Glutamatergic neuron (in vitro differentiated cells): ENCODE measurements at regions not wholly inside any gene's neighbourhood (a gene's known extent, or its start where the extent isn't known, plus 50 kb on each side); places are given as distances from the start of the nearest gene placed in this dataset.
A peak's percentile ranks its signal among the peaks of the same experiment; 100 is the strongest.

ENCODE experiments used
- DNase-seq: peaks from one replicate; pipeline ENCODE4 v3.0.0; 2022
- H3K27ac Mint-ChIP-seq: one replicate; pipeline ENCODE4 v1.8.0; 2020; ENCODE audit warnings: mild to moderate bottlenecking, mixed read lengths, inconsistent platforms; ENCODE audit not compliant: unreplicated experiment
- H3K27me3 Mint-ChIP-seq: one replicate; pipeline ENCODE4 v1.8.0; 2020; ENCODE audit warnings: mild to moderate bottlenecking, moderate library complexity, mixed read lengths, inconsistent platforms; ENCODE audit not compliant: unreplicated experiment
- H3K36me3 Mint-ChIP-seq: one replicate; pipeline ENCODE4 v1.8.0; 2020; ENCODE audit warnings: mild to moderate bottlenecking, mixed read lengths, inconsistent platforms; ENCODE audit not compliant: unreplicated experiment
- H3K4me1 Mint-ChIP-seq: one replicate; pipeline ENCODE4 v1.8.0; 2020; ENCODE audit warnings: mild to moderate bottlenecking, low read depth, mixed read lengths, inconsistent platforms; ENCODE audit not compliant: unreplicated experiment
- H3K4me3 Mint-ChIP-seq: one replicate; pipeline ENCODE4 v1.8.0; 2020; ENCODE audit warnings: mild to moderate bottlenecking, mixed read lengths, inconsistent platforms; ENCODE audit not compliant: unreplicated experiment
- H3K9me3 Mint-ChIP-seq: one replicate; pipeline ENCODE4 v1.8.0; 2020; ENCODE audit warnings: mild to moderate bottlenecking, moderate library complexity, mixed read lengths, inconsistent platforms; ENCODE audit not compliant: unreplicated experiment
- TF ChIP-seq, protein P1 (sequence below): fragments of 200-600 bp; sonication (generic); IDR thresholded peaks from one replicate; pipeline ENCODE4 v1.5.0; 2021; ENCODE audit not compliant: partially characterized antibody, unreplicated experiment

DNA sequence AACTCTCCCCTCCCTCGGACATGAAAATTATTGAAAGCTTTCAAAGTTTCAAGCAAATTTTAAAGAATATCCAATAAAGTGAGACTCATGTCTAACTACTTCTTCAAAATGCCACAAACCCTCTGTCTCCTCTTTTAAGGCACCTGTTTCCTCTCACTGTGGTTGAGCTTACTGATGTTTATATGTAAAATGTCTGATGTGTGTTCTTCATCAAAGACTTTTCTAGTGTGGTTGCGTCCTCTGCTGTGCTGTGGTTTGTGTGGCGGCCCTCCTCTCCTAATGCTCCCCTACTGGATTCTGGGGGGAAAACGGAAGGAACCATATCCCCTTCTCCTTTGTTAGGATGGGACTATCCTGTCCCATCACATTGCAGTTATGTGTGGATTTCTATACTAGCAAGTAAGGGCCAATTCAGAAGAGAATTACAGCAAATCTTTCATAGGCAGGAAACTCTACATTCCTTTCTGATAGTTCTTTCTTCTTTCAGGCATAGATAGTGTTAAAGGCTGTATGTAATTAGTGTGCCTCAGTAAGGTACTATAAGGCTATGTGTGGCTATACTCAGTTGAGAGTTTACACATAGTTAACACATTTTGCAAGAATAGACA lies 221.0 kb upstream of the GPRIN3 start:
- Mint-ChIP-seq H3K4me3 (no peak overlapping the region), H3K27ac (no peak overlapping the region), H3K9me3 (no peaks in the 10 kb centered on the region), H3K4me1 (no peaks in the 10 kb centered on the region), H3K27me3 (no peaks in the 10 kb centered on the region), H3K36me3 (no peaks in the 10 kb centered on the region)
- DNase-seq = no peak
- TF ChIP-seq, protein P1, sequence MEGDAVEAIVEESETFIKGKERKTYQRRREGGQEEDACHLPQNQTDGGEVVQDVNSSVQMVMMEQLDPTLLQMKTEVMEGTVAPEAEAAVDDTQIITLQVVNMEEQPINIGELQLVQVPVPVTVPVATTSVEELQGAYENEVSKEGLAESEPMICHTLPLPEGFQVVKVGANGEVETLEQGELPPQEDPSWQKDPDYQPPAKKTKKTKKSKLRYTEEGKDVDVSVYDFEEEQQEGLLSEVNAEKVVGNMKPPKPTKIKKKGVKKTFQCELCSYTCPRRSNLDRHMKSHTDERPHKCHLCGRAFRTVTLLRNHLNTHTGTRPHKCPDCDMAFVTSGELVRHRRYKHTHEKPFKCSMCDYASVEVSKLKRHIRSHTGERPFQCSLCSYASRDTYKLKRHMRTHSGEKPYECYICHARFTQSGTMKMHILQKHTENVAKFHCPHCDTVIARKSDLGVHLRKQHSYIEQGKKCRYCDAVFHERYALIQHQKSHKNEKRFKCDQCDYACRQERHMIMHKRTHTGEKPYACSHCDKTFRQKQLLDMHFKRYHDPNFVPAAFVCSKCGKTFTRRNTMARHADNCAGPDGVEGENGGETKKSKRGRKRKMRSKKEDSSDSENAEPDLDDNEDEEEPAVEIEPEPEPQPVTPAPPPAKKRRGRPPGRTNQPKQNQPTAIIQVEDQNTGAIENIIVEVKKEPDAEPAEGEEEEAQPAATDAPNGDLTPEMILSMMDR = no peak

DNA sequence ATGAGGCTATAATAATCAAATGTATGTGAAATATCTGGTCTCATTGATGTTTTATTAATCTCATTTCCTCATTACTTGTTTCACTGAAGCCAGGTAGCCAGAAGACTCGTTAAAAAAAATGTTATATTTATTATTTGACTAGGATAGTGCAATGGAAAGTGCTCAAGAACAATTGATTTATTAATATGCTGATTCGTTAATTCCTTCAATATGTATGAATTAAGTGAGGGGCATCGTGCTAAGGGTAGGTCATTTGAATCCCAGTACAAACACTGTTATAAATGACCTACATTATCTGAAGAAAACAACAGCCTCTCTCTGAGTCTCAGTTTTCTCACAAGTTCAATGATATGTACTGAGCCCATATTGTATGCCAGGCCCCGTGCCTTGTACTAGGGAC lies 214.2 kb upstream of the GPRIN3 start:
- DNase-seq = no peak
- TF ChIP-seq, protein P1 = no peak
- peaks cover 7% of the 10 kb centered on the region for H3K9me3 Mint-ChIP-seq
- no peaks in the 10 kb centered on the region for H3K27me3 Mint-ChIP-seq
- no peaks in the 10 kb centered on the region for H3K36me3 Mint-ChIP-seq
- no peak overlapping the region for H3K4me3 Mint-ChIP-seq
- no peak overlapping the region for H3K27ac Mint-ChIP-seq
- peaks cover 21% of the 10 kb centered on the region for H3K4me1 Mint-ChIP-seq

DNA sequence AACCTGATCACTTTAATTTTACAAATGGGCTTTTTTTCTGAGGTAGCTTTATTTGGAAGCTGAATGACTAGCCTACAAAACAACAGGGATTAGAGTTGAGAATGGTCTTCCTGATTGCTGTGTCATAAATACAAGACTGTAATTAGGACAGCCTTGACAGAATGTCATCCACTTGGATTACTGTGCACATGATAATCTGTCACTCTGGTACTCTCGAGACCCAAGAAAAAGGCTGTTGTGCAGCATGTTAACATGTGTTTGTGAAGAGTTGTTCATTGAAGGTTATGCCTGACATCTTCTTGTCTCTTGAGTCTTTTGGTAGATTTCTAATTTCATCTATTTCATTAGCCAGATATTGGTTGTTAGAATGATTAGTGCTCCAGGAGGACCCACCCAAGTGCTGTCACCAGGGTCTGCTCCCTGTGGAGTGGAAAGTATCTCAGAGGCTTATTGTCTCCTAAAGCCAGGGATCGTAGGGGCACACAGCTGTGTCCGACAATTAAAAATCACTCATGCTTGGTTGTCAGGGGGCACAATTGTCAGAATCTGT lies 212.2 kb upstream of the GPRIN3 start:
- peaks cover 21% of the 10 kb centered on the region for H3K4me1 Mint-ChIP-seq
- no peaks in the 10 kb centered on the region for H3K36me3 Mint-ChIP-seq
- TF ChIP-seq, protein P1 = no peak
- H3K27me3 Mint-ChIP-seq = no peaks in the 10 kb centered on the region
- DNase-seq = no peak
- peaks cover 7% of the 10 kb centered on the region for H3K9me3 Mint-ChIP-seq
- H3K4me3 Mint-ChIP-seq = peak overlapping the region; percentile 48
- peak overlapping the region; percentile 71 for H3K27ac Mint-ChIP-seq

DNA sequence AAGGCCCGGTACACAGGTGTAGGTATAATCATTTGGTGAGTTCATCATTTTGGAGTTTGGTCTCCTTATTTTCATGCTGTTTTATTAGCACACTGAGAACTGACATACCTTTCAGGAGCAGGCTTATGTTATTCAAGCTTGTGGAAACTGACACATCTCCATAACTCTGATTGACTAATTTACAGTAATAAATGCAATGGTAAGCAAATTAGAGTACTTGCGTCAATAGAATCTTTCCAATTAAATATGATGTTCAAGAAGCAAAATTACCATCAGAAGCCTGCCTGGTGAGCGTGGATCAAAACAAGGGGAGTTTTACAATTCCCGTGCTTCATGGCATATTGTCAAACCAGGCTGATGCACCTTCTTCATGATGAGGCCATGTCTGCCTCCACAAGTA lies 210.7 kb upstream of the GPRIN3 start:
- Mint-ChIP-seq H3K4me3 (no peak overlapping the region), H3K27ac (no peak overlapping the region), H3K27me3 (no peaks in the 10 kb centered on the region), H3K36me3 (no peaks in the 10 kb centered on the region), H3K9me3 (peaks cover 7% of the 10 kb centered on the region), H3K4me1 (peaks cover 21% of the 10 kb centered on the region)
- TF ChIP-seq, protein P1 = no peak
- no peak for DNase-seq

DNA sequence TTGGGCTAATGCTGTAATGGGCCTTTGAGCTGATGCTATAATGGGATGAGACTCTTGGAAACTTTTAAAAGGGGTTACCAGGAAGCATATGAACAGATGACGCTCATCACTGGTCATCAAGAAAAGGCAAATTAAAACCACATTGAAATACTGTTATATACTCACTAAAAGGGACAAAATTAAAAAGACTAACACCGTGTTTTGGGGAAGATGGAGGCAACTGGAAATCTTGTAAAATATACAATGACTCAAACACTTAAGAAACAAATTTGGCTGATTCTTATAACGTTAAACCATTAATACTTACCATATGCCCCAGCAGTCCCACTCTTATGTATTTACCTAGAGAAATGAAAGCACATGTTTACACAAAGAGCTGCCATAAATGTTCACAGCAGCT lies 207.2 kb upstream of the GPRIN3 start:
- Mint-ChIP-seq H3K9me3 (peaks cover 2% of the 10 kb centered on the region), H3K36me3 (no peaks in the 10 kb centered on the region), H3K4me1 (peaks cover 7% of the 10 kb centered on the region), H3K4me3 (no peak overlapping the region), H3K27ac (no peak overlapping the region), H3K27me3 (no peaks in the 10 kb centered on the region)
- DNase-seq = no peak
- TF ChIP-seq, protein P1 = no peak
